Fibroblast of skin of right biceps (primary cell): ENCODE measurements at regions not wholly inside any gene's neighbourhood (a gene's known extent, or its start where the extent isn't known, plus 50 kb on each side); places are given as distances from the start of the nearest gene placed in this dataset.

Source experiments
- DNase-seq: peaks from one replicate; pipeline ENCODE4 v3.0.0-alpha.2; 2013

- no peak for DNase-seq
Observed at GRCh38 chrX:23540532-23540931, 126.8 kb upstream of the PRDX4 start.

GRCh38 chrX:23548164-23548563 lies 119.1 kb upstream of the PRDX4 start:
- peak; percentile 26 for DNase-seq

GRCh38 chrX:23552303-23552702 lies 115.0 kb upstream of the PRDX4 start:
- no peak for DNase-seq

- DNase-seq, result peak; percentile 10
Observed at GRCh38 chrX:23554304-23554703, 113.0 kb upstream of the PRDX4 start.

GRCh38 chrX:23557070-23557469 lies 110.2 kb upstream of the PRDX4 start:
- DNase-seq, result no peak

- no peak for DNase-seq
Observed at GRCh38 chrX:23559975-23560374, 107.3 kb upstream of the PRDX4 start.

GRCh38 chrX:23570674-23571343 lies 96.5 kb upstream of the PRDX4 start:
- DNase-seq, result no peak

GRCh38 chrX:23575281-23575680 lies 92.0 kb upstream of the PRDX4 start:
- peak; percentile 6 for DNase-seq

- peak; percentile 10 for DNase-seq
Observed at GRCh38 chrX:23578079-23578478, 89.2 kb upstream of the PRDX4 start.

- no peak for DNase-seq
Observed at GRCh38 chrX:23589496-23589895, 77.8 kb upstream of the PRDX4 start.

GRCh38 chrX:23592741-23593140 lies 74.6 kb upstream of the PRDX4 start:
- no peak for DNase-seq

GRCh38 chrX:23598575-23598974 lies 68.7 kb upstream of the PRDX4 start:
- no peak for DNase-seq

- no peak for DNase-seq
Observed at GRCh38 chrX:23603501-23603900, 63.8 kb upstream of the PRDX4 start.

GRCh38 chrX:23610495-23610894 lies 56.8 kb upstream of the PRDX4 start:
- no peak for DNase-seq

- no peak for DNase-seq
Observed at GRCh38 chrX:23612846-23613245, 54.4 kb upstream of the PRDX4 start.

GRCh38 chrX:23616361-23616760 lies 50.9 kb upstream of the PRDX4 start:
- DNase-seq, result no peak
